ES-I3 (cell line): ENCODE measurements at regions not wholly inside any gene's neighbourhood (a gene's known extent, or its start where the extent isn't known, plus 50 kb on each side); places are given as distances from the start of the nearest gene placed in this dataset.

Experiments used
- H3K36me3 ChIP-seq: 2 replicates; pipeline ENCODE4 v1.6.1; 2013; ENCODE audit warnings: mild to moderate bottlenecking, low read length, control low read depth, moderate library complexity; ENCODE audit not compliant: insufficient read depth
- H3K4me1 ChIP-seq: 2 replicates; pipeline ENCODE4 v1.6.1; 2013; ENCODE audit warnings: mild to moderate bottlenecking, control low read depth, low read length; ENCODE audit not compliant: insufficient read depth
- H3K9ac ChIP-seq: 2 replicates; pipeline ENCODE4 v1.6.1; 2013; ENCODE audit warnings: low read depth, mild to moderate bottlenecking, low read length, moderate library complexity
- H3K9me3 ChIP-seq: 2 replicates; pipeline ENCODE4 v1.6.1; 2013; ENCODE audit warnings: mild to moderate bottlenecking, low read length, moderate library complexity; ENCODE audit not compliant: control insufficient read depth, insufficient read depth

- H3K9ac ChIP-seq: no peak overlapping the region
- H3K9me3 ChIP-seq: no peaks in the 10 kb centered on the region
- no peaks in the 10 kb centered on the region for H3K36me3 ChIP-seq
- H3K4me1 ChIP-seq: no peaks in the 10 kb centered on the region
Measured at GRCh38 chr1:55362558-55362957, 147.4 kb upstream of the USP24 start.

- Histone ChIP-seq H3K9me3 (no peaks in the 10 kb centered on the region), H3K9ac (no peak overlapping the region), H3K4me1 (no peaks in the 10 kb centered on the region), H3K36me3 (no peaks in the 10 kb centered on the region)
Measured at GRCh38 chr1:55359611-55360010, 144.4 kb upstream of the USP24 start.

- Histone ChIP-seq H3K4me1 (no peaks in the 10 kb centered on the region), H3K9me3 (no peaks in the 10 kb centered on the region), H3K9ac (no peak overlapping the region), H3K36me3 (no peaks in the 10 kb centered on the region)
Measured at GRCh38 chr1:55358581-55358980, 143.4 kb upstream of the USP24 start.

GRCh38 chr1:55355549-55355948 lies 140.4 kb upstream of the USP24 start:
- Histone ChIP-seq H3K9ac (no peak overlapping the region), H3K9me3 (no peaks in the 10 kb centered on the region), H3K4me1 (no peaks in the 10 kb centered on the region), H3K36me3 (no peaks in the 10 kb centered on the region)

- no peaks in the 10 kb centered on the region for H3K4me1 ChIP-seq
- no peak overlapping the region for H3K9ac ChIP-seq
- H3K9me3 ChIP-seq: no peaks in the 10 kb centered on the region
- no peaks in the 10 kb centered on the region for H3K36me3 ChIP-seq
Measured at GRCh38 chr1:55353707-55354620, 138.8 kb upstream of the USP24 start.

GRCh38 chr1:55352811-55353180 lies 137.6 kb upstream of the USP24 start:
- H3K36me3 ChIP-seq: no peaks in the 10 kb centered on the region

GRCh38 chr1:55352080-55352810 lies 137.1 kb upstream of the USP24 start:
- H3K4me1 ChIP-seq: no peaks in the 10 kb centered on the region
- no peaks in the 10 kb centered on the region for H3K9me3 ChIP-seq
- no peak overlapping the region for H3K9ac ChIP-seq
- no peaks in the 10 kb centered on the region for H3K36me3 ChIP-seq

More at GRCh38 chr1:55352811-55353180, 137.6 kb upstream of the USP24 start:
- Histone ChIP-seq H3K4me1 (no peaks in the 10 kb centered on the region), H3K9me3 (no peaks in the 10 kb centered on the region), H3K9ac (no peak overlapping the region)

GRCh38 chr1:55348356-55348755 lies 133.2 kb upstream of the USP24 start:
- Histone ChIP-seq H3K36me3 (no peaks in the 10 kb centered on the region), H3K9me3 (no peaks in the 10 kb centered on the region), H3K9ac (no peak overlapping the region), H3K4me1 (no peaks in the 10 kb centered on the region)

GRCh38 chr1:55347866-55348265 lies 132.7 kb upstream of the USP24 start:
- H3K9ac ChIP-seq: no peak overlapping the region
- no peaks in the 10 kb centered on the region for H3K36me3 ChIP-seq
- no peaks in the 10 kb centered on the region for H3K4me1 ChIP-seq
- H3K9me3 ChIP-seq: no peaks in the 10 kb centered on the region

- no peak overlapping the region for H3K9ac ChIP-seq
- H3K9me3 ChIP-seq: no peaks in the 10 kb centered on the region
- H3K4me1 ChIP-seq: no peaks in the 10 kb centered on the region
- H3K36me3 ChIP-seq: no peaks in the 10 kb centered on the region
Measured at GRCh38 chr1:55347041-55347440, 131.9 kb upstream of the USP24 start.

GRCh38 chr1:55346586-55346985 lies 131.4 kb upstream of the USP24 start:
- Histone ChIP-seq H3K9me3 (no peaks in the 10 kb centered on the region), H3K36me3 (no peaks in the 10 kb centered on the region), H3K4me1 (no peaks in the 10 kb centered on the region)

GRCh38 chr1:55339681-55340080 lies 124.5 kb upstream of the USP24 start:
- no peaks in the 10 kb centered on the region for H3K9me3 ChIP-seq
- H3K4me1 ChIP-seq: no peaks in the 10 kb centered on the region
- H3K9ac ChIP-seq: no peak overlapping the region
- no peaks in the 10 kb centered on the region for H3K36me3 ChIP-seq

More at GRCh38 chr1:55346586-55346985, 131.4 kb upstream of the USP24 start:
- H3K9ac ChIP-seq: no peak overlapping the region

- Histone ChIP-seq H3K4me1 (no peaks in the 10 kb centered on the region), H3K9me3 (no peaks in the 10 kb centered on the region), H3K36me3 (no peaks in the 10 kb centered on the region), H3K9ac (no peak overlapping the region)
Measured at GRCh38 chr1:55338448-55338820, 123.3 kb upstream of the USP24 start.

GRCh38 chr1:55337801-55338447 lies 122.8 kb upstream of the USP24 start:
- Histone ChIP-seq H3K36me3 (no peaks in the 10 kb centered on the region), H3K9ac (no peak overlapping the region), H3K4me1 (no peaks in the 10 kb centered on the region), H3K9me3 (no peaks in the 10 kb centered on the region)
